HEK293 (cell line): ENCODE measurements at regions not wholly inside any gene's neighbourhood (a gene's known extent, or its start where the extent isn't known, plus 50 kb on each side); places are given as distances from the start of the nearest gene placed in this dataset.

Source experiments
- CTCF ChIA-PET: fragments of 350-600 bp; formaldehyde crosslinking; extraction: SDS; loops from one replicate; lab custom pipeline; 2021; ENCODE audit warnings: antibody characterized with exemption; lab: Yijun Ruan, JAX
- POLR2A ChIA-PET: fragments of 300-600 bp; formaldehyde crosslinking; extraction: SDS; loops from one replicate; lab custom pipeline; 2020; ENCODE audit warnings: antibody characterized with exemption, inconsistent platforms; lab: Yijun Ruan, JAX
- H3K27ac ChIP-seq: fragments of 200-500 bp; sonication (Bioruptor generic); 2 replicates; pipeline ENCODE4 v1.5.1; 2014; ENCODE audit warnings: low read depth, low read length, control low read depth, inconsistent platforms; ENCODE audit errors: extremely low read depth
- H3K36me3 ChIP-seq, 2 experiments: fragments of 200-500 bp in 1 of 2; sonication (Bioruptor generic) in 1 of 2; 1 replicate in 1 of 2; 2 replicates in 1 of 2; pipeline ENCODE4 v1.5.1; 2014 to 2017; ENCODE audit warnings: inconsistent platforms in 2 of 2, low read length in 2 of 2; ENCODE audit not compliant: control insufficient read depth in 2 of 2, insufficient read depth in 1 of 2
- H3K4me1 ChIP-seq: fragments of 200-500 bp; sonication (Bioruptor generic); 2 replicates; pipeline ENCODE4 v1.5.1; 2014; ENCODE audit warnings: mild to moderate bottlenecking, low read length, inconsistent platforms; ENCODE audit not compliant: control insufficient read depth, insufficient read depth
- H3K4me3 ChIP-seq: 2 replicates; pipeline ENCODE4 v1.5.1; 2011; ENCODE audit warnings: low read depth, mild to moderate bottlenecking, control low read depth, low read length, moderate library complexity
- H3K9me3 ChIP-seq: fragments of 200-500 bp; sonication (Bioruptor generic); 2 replicates; pipeline ENCODE4 v1.5.1; 2014; ENCODE audit warnings: low read depth, low read length, inconsistent platforms; ENCODE audit not compliant: control insufficient read depth, insufficient read depth
- GLI4 ChIP-seq: fragments of 450-650 bp; formaldehyde crosslinking; IDR thresholded peaks from 2 replicates; pipeline ENCODE4 v1.5.1; 2016; ENCODE audit warnings: missing biosample characterization, missing genetic modification characterization
- MYNN ChIP-seq: fragments of 450-650 bp; formaldehyde crosslinking; IDR thresholded peaks from 2 replicates; pipeline ENCODE4 v1.5.1; 2016; ENCODE audit warnings: missing biosample characterization, missing genetic modification characterization, borderline replicate concordance
- PRDM1 ChIP-seq: fragments of 450-650 bp; formaldehyde crosslinking; IDR thresholded peaks from 2 replicates; pipeline ENCODE4; 2016; ENCODE audit warnings: missing biosample characterization, missing genetic modification characterization
- TCF7L2 ChIP-seq: IDR thresholded peaks from 2 replicates; pipeline ENCODE4 v1.6.1; 2011; ENCODE audit warnings: low read depth, mild to moderate bottlenecking, inconsistent platforms, low read length, moderate library complexity, borderline replicate concordance
- ZBTB20 ChIP-seq: fragments of 450-650 bp; formaldehyde crosslinking; IDR thresholded peaks from 2 replicates; pipeline ENCODE4 v1.5.1; 2016; ENCODE audit warnings: missing biosample characterization, missing genetic modification characterization
- ZBTB7A ChIP-seq: fragments of 450-650 bp; formaldehyde crosslinking; IDR thresholded peaks from 2 replicates; pipeline ENCODE4 v1.5.1; 2016; ENCODE audit warnings: low read depth, missing biosample characterization, missing genetic modification characterization
- ZBTB8A ChIP-seq: fragments of 450-650 bp; formaldehyde crosslinking; IDR thresholded peaks from 2 replicates; pipeline ENCODE4 v1.5.1; 2016; ENCODE audit warnings: missing biosample characterization, missing genetic modification characterization
- ZEB2 ChIP-seq: fragments of 450-650 bp; formaldehyde crosslinking; IDR thresholded peaks from 2 replicates; pipeline ENCODE4 v1.5.1; 2016; ENCODE audit warnings: missing biosample characterization, missing genetic modification characterization
- ZNF112 ChIP-seq: fragments of 450-650 bp; formaldehyde crosslinking; IDR thresholded peaks from 2 replicates; pipeline ENCODE4 v1.5.0; 2017; ENCODE audit warnings: missing biosample characterization, missing genetic modification characterization
- ZNF132 ChIP-seq: fragments of 450-650 bp; formaldehyde crosslinking; IDR thresholded peaks from 2 replicates; pipeline ENCODE4 v1.5.1; 2017; ENCODE audit warnings: missing biosample characterization, missing genetic modification characterization, borderline replicate concordance
- ZNF394 ChIP-seq: fragments of 450-650 bp; formaldehyde crosslinking; IDR thresholded peaks from 2 replicates; pipeline ENCODE4 v1.5.1; 2016; ENCODE audit warnings: missing biosample characterization, missing genetic modification characterization, mild to moderate bottlenecking, moderate library complexity, borderline replicate concordance
- ZNF423 ChIP-seq: fragments of 450-650 bp; formaldehyde crosslinking; IDR thresholded peaks from 2 replicates; pipeline ENCODE4 v1.5.1; 2016; ENCODE audit warnings: missing biosample characterization, missing genetic modification characterization
- ZNF473 ChIP-seq: fragments of 450-650 bp; formaldehyde crosslinking; IDR thresholded peaks from 2 replicates; pipeline ENCODE4 v1.5.1; 2017; ENCODE audit warnings: missing biosample characterization, missing genetic modification characterization
- ZNF530 ChIP-seq: fragments of 450-650 bp; formaldehyde crosslinking; IDR thresholded peaks from 2 replicates; pipeline ENCODE4 v1.5.1; 2016; ENCODE audit warnings: low read depth, missing biosample characterization, missing genetic modification characterization
- ZNF571 ChIP-seq: fragments of 450-650 bp; formaldehyde crosslinking; IDR thresholded peaks from 2 replicates; pipeline ENCODE4 v1.5.0; 2017; ENCODE audit warnings: missing biosample characterization, missing genetic modification characterization
- ZNF768 ChIP-seq: fragments of 450-650 bp; formaldehyde crosslinking; IDR thresholded peaks from 2 replicates; pipeline ENCODE4 v1.5.1; 2018; ENCODE audit warnings: missing biosample characterization, mild to moderate bottlenecking, missing genetic modification characterization
- ZNF785 ChIP-seq: fragments of 450-650 bp; formaldehyde crosslinking; IDR thresholded peaks from 2 replicates; pipeline ENCODE4 v1.5.1; 2016; ENCODE audit warnings: missing biosample characterization, missing genetic modification characterization
- ZNF792 ChIP-seq: fragments of 450-650 bp; formaldehyde crosslinking; IDR thresholded peaks from 2 replicates; pipeline ENCODE4 v1.5.1; 2016; ENCODE audit warnings: missing biosample characterization, missing genetic modification characterization
- ZSCAN16 ChIP-seq: fragments of 450-650 bp; formaldehyde crosslinking; IDR thresholded peaks from 2 replicates; pipeline ENCODE4 v1.5.1; 2016; ENCODE audit warnings: missing biosample characterization, missing genetic modification characterization
- TF ChIP-seq, protein P1 (sequence below): fragments of 450-650 bp; formaldehyde crosslinking; IDR thresholded peaks from 2 replicates; pipeline ENCODE4 v1.5.1; 2017; ENCODE audit warnings: missing biosample characterization, missing genetic modification characterization
- TF ChIP-seq, protein P2 (sequence below): IDR thresholded peaks from 2 replicates; pipeline ENCODE4 v1.6.1; 2011; ENCODE audit warnings: mild to moderate bottlenecking, low read depth, low read length, borderline replicate concordance
- TF ChIP-seq, protein P3 (sequence below): fragments of 450-650 bp; IDR thresholded peaks from 2 replicates; pipeline ENCODE4 v1.5.1; 2018; ENCODE audit warnings: missing biosample characterization, mild to moderate bottlenecking, missing genetic modification characterization
- TF ChIP-seq, protein P4 (sequence below): fragments of 450-650 bp; formaldehyde crosslinking; IDR thresholded peaks from 2 replicates; pipeline ENCODE4 v1.5.1; 2016; ENCODE audit warnings: missing biosample characterization, missing genetic modification characterization
- TF ChIP-seq, protein P5 (sequence below): fragments of 450-650 bp; formaldehyde crosslinking; IDR thresholded peaks from 2 replicates; pipeline ENCODE4 v1.5.1; 2016; ENCODE audit warnings: missing biosample characterization, missing genetic modification characterization, low read depth

DNA sequence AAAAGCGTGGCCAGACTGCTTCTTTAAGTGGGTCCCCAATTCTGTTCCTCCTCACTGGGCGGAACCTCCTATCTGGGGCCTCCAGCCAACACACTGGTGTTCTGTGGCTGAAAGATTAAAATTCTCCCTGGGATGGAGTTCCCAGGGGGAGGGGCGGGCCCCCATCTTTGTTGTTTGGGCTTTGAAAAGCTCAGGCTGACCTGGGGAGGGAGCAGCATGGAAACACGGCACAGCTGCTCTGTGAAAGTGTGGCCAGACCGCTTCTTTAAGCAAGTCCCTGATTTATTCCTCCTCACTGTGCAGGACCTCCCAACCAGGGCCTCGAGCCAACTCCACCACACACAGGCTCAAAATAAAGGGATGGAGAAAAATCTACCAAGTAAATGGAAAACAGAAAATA lies 219.5 kb downstream of the TMEM47 start:
- Histone ChIP-seq H3K4me1 (no peaks in the 10 kb centered on the region), H3K9me3 (no peaks in the 10 kb centered on the region), H3K4me3 (no peak overlapping the region), H3K36me3 (no peaks in the 10 kb centered on the region), H3K27ac (no peak overlapping the region)
- POLR2A ChIA-PET: no interaction called here
- CTCF ChIA-PET: no interaction called here
- TF ChIP-seq ZNF132 (tag by site-specific recombination) (no peak), ZNF792 (tag by site-specific recombination) (no peak), ZNF768 (tag by site-specific recombination) (no peak), ZBTB8A (no peak), ZEB2 (tag by site-specific recombination) (no peak), GLI4 (tag by site-specific recombination) (no peak), ZBTB7A (tag by site-specific recombination) (no peak), ZSCAN16 (tag by site-specific recombination) (no peak), ZNF571 (tag by site-specific recombination) (no peak), ZNF785 (tag by site-specific recombination) (no peak), ZNF423 (tag by site-specific recombination) (no peak), ZNF112 (tag by site-specific recombination) (no peak), TCF7L2 (no peak), ZNF394 (tag by site-specific recombination) (no peak)
- TF ChIP-seq, protein P1, sequence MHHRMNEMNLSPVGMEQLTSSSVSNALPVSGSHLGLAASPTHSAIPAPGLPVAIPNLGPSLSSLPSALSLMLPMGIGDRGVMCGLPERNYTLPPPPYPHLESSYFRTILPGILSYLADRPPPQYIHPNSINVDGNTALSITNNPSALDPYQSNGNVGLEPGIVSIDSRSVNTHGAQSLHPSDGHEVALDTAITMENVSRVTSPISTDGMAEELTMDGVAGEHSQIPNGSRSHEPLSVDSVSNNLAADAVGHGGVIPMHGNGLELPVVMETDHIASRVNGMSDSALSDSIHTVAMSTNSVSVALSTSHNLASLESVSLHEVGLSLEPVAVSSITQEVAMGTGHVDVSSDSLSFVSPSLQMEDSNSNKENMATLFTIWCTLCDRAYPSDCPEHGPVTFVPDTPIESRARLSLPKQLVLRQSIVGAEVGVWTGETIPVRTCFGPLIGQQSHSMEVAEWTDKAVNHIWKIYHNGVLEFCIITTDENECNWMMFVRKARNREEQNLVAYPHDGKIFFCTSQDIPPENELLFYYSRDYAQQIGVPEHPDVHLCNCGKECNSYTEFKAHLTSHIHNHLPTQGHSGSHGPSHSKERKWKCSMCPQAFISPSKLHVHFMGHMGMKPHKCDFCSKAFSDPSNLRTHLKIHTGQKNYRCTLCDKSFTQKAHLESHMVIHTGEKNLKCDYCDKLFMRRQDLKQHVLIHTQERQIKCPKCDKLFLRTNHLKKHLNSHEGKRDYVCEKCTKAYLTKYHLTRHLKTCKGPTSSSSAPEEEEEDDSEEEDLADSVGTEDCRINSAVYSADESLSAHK (tag by site-specific recombination): no peak
- TF ChIP-seq, protein P2, sequence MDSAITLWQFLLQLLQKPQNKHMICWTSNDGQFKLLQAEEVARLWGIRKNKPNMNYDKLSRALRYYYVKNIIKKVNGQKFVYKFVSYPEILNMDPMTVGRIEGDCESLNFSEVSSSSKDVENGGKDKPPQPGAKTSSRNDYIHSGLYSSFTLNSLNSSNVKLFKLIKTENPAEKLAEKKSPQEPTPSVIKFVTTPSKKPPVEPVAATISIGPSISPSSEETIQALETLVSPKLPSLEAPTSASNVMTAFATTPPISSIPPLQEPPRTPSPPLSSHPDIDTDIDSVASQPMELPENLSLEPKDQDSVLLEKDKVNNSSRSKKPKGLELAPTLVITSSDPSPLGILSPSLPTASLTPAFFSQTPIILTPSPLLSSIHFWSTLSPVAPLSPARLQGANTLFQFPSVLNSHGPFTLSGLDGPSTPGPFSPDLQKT: no peak
- TF ChIP-seq, all 188 proteins: peak for 0

DNA sequence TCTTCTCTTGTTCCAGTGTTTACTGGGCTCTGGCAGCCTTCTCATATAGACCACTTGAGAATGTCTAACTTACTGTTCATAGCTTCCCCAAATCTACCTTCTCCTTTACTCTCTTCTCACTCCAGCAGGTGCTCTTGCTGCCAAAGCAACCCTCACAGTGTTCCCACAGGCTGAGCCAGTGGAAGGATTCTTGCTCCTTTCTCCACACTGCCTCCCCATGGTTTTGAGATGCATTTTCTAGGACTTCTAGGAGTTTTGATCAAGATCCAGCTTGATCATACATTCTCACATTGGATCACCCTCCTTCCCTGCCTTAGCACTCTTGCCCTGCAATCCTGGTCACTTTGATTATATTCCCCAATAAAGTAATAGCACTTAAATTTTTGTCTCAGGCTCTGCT lies 230.8 kb downstream of the TMEM47 start:
- Histone ChIP-seq H3K36me3 (no peaks in the 10 kb centered on the region), H3K4me1 (no peaks in the 10 kb centered on the region), H3K4me3 (no peak overlapping the region), H3K27ac (no peak overlapping the region), H3K9me3 (no peaks in the 10 kb centered on the region)
- ChIA-PET POLR2A (no interaction called here), CTCF (no interaction called here)
- TF ChIP-seq MYNN (no peak), ZBTB20 (tag by site-specific recombination) (no peak), ZNF473 (tag by site-specific recombination) (no peak), ZNF394 (tag by site-specific recombination) (no peak), PRDM1 (tag by site-specific recombination) (no peak), ZNF530 (tag by site-specific recombination) (no peak)
- TF ChIP-seq, protein P3, sequence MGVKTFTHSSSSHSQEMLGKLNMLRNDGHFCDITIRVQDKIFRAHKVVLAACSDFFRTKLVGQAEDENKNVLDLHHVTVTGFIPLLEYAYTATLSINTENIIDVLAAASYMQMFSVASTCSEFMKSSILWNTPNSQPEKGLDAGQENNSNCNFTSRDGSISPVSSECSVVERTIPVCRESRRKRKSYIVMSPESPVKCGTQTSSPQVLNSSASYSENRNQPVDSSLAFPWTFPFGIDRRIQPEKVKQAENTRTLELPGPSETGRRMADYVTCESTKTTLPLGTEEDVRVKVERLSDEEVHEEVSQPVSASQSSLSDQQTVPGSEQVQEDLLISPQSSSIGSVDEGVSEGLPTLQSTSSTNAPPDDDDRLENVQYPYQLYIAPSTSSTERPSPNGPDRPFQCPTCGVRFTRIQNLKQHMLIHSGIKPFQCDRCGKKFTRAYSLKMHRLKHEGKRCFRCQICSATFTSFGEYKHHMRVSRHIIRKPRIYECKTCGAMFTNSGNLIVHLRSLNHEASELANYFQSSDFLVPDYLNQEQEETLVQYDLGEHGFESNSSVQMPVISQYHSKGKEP (tag by site-specific recombination): no peak
- TF ChIP-seq, protein P4, sequence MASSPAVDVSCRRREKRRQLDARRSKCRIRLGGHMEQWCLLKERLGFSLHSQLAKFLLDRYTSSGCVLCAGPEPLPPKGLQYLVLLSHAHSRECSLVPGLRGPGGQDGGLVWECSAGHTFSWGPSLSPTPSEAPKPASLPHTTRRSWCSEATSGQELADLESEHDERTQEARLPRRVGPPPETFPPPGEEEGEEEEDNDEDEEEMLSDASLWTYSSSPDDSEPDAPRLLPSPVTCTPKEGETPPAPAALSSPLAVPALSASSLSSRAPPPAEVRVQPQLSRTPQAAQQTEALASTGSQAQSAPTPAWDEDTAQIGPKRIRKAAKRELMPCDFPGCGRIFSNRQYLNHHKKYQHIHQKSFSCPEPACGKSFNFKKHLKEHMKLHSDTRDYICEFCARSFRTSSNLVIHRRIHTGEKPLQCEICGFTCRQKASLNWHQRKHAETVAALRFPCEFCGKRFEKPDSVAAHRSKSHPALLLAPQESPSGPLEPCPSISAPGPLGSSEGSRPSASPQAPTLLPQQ: no peak
- TF ChIP-seq, protein P5, sequence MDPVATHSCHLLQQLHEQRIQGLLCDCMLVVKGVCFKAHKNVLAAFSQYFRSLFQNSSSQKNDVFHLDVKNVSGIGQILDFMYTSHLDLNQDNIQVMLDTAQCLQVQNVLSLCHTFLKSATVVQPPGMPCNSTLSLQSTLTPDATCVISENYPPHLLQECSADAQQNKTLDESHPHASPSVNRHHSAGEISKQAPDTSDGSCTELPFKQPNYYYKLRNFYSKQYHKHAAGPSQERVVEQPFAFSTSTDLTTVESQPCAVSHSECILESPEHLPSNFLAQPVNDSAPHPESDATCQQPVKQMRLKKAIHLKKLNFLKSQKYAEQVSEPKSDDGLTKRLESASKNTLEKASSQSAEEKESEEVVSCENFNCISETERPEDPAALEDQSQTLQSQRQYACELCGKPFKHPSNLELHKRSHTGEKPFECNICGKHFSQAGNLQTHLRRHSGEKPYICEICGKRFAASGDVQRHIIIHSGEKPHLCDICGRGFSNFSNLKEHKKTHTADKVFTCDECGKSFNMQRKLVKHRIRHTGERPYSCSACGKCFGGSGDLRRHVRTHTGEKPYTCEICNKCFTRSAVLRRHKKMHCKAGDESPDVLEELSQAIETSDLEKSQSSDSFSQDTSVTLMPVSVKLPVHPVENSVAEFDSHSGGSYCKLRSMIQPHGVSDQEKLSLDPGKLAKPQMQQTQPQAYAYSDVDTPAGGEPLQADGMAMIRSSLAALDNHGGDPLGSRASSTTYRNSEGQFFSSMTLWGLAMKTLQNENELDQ: no peak
